ENCODE measurements at regions not wholly inside any gene's neighbourhood (a gene's known extent, or its start where the extent isn't known, plus 50 kb on each side); places are given as distances from the start of the nearest gene placed in this dataset.
A peak's percentile ranks its signal among the peaks of the same experiment; 100 is the strongest.

DNA sequence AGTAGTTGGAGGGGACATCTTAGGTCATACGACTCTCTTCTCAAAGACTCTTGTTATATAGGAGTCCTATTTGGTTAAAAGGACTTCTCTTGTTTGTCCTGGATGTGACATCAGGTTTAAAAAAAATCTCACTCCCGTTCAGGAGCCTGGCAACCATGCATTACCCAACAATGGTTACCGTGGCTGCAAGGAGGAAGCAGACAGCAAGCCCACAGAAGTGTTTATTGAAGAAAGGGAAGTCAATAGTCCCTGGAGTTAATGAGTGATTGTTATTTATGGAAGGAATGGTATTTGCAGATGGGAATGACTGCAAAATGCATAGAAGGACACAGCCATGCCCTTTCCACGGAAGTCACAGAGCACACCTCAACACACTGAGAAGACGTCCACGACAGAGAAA lies 75.9 kb upstream of the ENPP6 start:
- H3K9ac ChIP-seq (ENCODE audit: insufficient read depth in 1 of 2, low read length in 2 of 2) = no peak overlapping the region
- H3K27me3 ChIP-seq (ENCODE audit: control insufficient read depth in 3 of 3, insufficient read depth in 3 of 3, low read length in 2 of 3) = no peaks in the 10 kb centered on the region
- DNase-seq = peak in 2 of 3 donors; percentile 65 to 72
- no peaks in the 10 kb centered on the region for H3K9me3 ChIP-seq (ENCODE audit: control insufficient read depth in 4 of 4, insufficient read depth in 3 of 4, low read length in 3 of 4)
- H3K4me1 ChIP-seq (ENCODE audit: control insufficient read depth in 5 of 5, insufficient read depth in 5 of 5, low read length in 5 of 5) = peaks cover 0 to 6% (median 2%) of the 10 kb centered on the region in 5 donors
- WGBS, 2 donors = 26 to 30% methylated on average over 6 of the region's 6 CpGs
- TF ChIP-seq, protein P1, sequence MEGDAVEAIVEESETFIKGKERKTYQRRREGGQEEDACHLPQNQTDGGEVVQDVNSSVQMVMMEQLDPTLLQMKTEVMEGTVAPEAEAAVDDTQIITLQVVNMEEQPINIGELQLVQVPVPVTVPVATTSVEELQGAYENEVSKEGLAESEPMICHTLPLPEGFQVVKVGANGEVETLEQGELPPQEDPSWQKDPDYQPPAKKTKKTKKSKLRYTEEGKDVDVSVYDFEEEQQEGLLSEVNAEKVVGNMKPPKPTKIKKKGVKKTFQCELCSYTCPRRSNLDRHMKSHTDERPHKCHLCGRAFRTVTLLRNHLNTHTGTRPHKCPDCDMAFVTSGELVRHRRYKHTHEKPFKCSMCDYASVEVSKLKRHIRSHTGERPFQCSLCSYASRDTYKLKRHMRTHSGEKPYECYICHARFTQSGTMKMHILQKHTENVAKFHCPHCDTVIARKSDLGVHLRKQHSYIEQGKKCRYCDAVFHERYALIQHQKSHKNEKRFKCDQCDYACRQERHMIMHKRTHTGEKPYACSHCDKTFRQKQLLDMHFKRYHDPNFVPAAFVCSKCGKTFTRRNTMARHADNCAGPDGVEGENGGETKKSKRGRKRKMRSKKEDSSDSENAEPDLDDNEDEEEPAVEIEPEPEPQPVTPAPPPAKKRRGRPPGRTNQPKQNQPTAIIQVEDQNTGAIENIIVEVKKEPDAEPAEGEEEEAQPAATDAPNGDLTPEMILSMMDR (IDR thresholded peaks at IDR 0.05; ENCODE audit: control extremely low read depth, extremely low read depth) = no peak
- ATAC-seq (ENCODE audit: insufficient read depth, low FRiP score) = peak; percentile 6
- no peak overlapping the region for H3K27ac ChIP-seq (ENCODE audit: low read depth in 1 of 2, low read length in 1 of 2)
- no peak overlapping the region for H3K4me3 ChIP-seq
- no peaks in the 10 kb centered on the region for H3K36me3 ChIP-seq (ENCODE audit: control insufficient read depth in 4 of 4, insufficient read depth in 4 of 4, low read length in 4 of 4)

DNA sequence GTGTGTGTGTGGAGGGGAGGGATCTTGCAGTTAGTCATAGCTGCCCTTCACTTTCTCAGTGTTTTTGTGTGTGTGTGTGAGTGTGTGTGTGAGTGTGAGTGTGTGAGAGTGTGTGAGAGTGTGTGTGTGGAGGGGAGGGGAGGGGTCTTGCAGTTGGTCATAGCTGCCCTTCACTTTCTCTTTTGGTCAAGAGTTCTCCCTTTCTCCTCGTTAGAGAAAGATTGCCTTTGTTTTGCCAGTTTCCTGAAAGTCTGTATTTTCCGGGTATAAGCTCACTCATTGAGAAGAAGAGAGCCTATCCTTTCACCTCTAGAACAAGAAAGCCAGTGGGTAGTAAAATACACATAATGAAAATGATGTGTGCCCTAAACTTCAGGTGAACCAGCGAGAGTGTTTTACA lies 75.2 kb upstream of the ENPP6 start:
- H3K9ac ChIP-seq (ENCODE audit: insufficient read depth in 1 of 2, low read length in 2 of 2) = no peak overlapping the region
- H3K27me3 ChIP-seq (ENCODE audit: control insufficient read depth in 3 of 3, insufficient read depth in 3 of 3, low read length in 2 of 3) = no peaks in the 10 kb centered on the region
- peaks cover 0 to 6% (median 2%) of the 10 kb centered on the region in 5 donors for H3K4me1 ChIP-seq (ENCODE audit: control insufficient read depth in 5 of 5, insufficient read depth in 5 of 5, low read length in 5 of 5)
- 54 to 63% methylated on average over 3 of the region's 3 CpGs for WGBS, 2 donors
- no peaks in the 10 kb centered on the region for H3K36me3 ChIP-seq (ENCODE audit: control insufficient read depth in 4 of 4, insufficient read depth in 4 of 4, low read length in 4 of 4)
- peak overlapping the region in 1 of 2 donors; percentile 7 for H3K27ac ChIP-seq (ENCODE audit: low read depth in 1 of 2, low read length in 1 of 2)
- DNase-seq (no peak), ATAC-seq (ENCODE audit: insufficient read depth, low FRiP score) (no peak)
- H3K9me3 ChIP-seq (ENCODE audit: control insufficient read depth in 4 of 4, insufficient read depth in 3 of 4, low read length in 3 of 4) = no peaks in the 10 kb centered on the region
- TF ChIP-seq, protein P1 (IDR thresholded peaks at IDR 0.05; ENCODE audit: control extremely low read depth, extremely low read depth) = no peak
- no peak overlapping the region for H3K4me3 ChIP-seq

DNA sequence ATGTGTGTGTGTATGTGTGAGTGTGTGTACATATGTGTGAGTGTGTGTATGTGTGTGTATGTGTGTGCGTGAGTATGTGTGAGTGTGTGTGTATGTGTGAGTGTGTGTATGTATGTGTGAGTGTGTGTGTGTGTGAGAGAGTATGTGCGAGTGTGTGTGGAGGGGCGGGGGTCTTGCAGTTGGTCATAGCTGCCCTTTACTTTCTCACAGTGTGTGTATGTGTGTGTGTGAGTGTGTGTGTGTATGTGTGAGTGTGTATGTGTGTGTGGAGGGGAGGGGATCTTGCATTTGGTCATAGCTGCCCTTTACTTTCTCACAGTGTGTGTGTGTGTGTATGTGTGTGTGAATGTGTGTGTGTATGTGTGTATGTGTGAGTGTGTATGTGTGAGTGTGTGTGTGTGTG lies 74.8 kb upstream of the ENPP6 start:
- ATAC-seq (ENCODE audit: insufficient read depth, low FRiP score) (no peak), DNase-seq (no peak)
- Histone ChIP-seq H3K9me3 (ENCODE audit: control insufficient read depth in 4 of 4, insufficient read depth in 3 of 4, low read length in 3 of 4) (no peaks in the 10 kb centered on the region), H3K27me3 (ENCODE audit: control insufficient read depth in 3 of 3, insufficient read depth in 3 of 3, low read length in 2 of 3) (no peaks in the 10 kb centered on the region), H3K4me1 (ENCODE audit: control insufficient read depth in 5 of 5, insufficient read depth in 5 of 5, low read length in 5 of 5) (peaks cover 0 to 6% (median 2%) of the 10 kb centered on the region in 5 donors), H3K27ac (ENCODE audit: low read depth in 1 of 2, low read length in 1 of 2) (peak overlapping the region in 1 of 2 donors; percentile 7), H3K4me3 (no peak overlapping the region), H3K9ac (ENCODE audit: insufficient read depth in 1 of 2, low read length in 2 of 2) (no peak overlapping the region), H3K36me3 (ENCODE audit: control insufficient read depth in 4 of 4, insufficient read depth in 4 of 4, low read length in 4 of 4) (no peaks in the 10 kb centered on the region)
- 98 to 100% methylated on average over 3 of the region's 3 CpGs for WGBS, 2 donors
- TF ChIP-seq, protein P1 (IDR thresholded peaks at IDR 0.05; ENCODE audit: control extremely low read depth, extremely low read depth) = no peak

DNA sequence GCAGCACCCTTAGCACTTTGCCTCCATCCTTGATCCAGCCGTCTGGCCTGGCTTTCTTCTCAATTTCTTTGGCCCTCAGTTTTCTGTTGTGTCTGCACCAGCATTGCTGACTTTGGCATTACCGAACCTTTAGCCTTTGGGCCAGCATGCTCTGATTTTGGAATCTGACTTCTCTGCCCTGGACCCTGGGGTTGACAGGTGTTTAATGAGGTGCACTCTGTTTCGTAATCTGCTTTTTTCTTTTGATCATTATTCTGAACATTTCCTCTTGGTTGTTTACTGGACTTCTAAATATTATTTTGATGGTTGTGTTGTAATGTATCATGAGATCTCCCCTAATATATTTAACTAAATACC lies 71.5 kb upstream of the ENPP6 start:
- Histone ChIP-seq H3K27me3 (ENCODE audit: control insufficient read depth in 3 of 3, insufficient read depth in 3 of 3, low read length in 2 of 3) (no peaks in the 10 kb centered on the region), H3K27ac (ENCODE audit: low read depth in 1 of 2, low read length in 1 of 2) (peak overlapping the region in 1 of 2 donors; percentile 84), H3K4me1 (ENCODE audit: control insufficient read depth in 5 of 5, insufficient read depth in 5 of 5, low read length in 5 of 5) (peaks cover 0 to 6% (median 3%) of the 10 kb centered on the region in 5 donors), H3K9ac (ENCODE audit: insufficient read depth in 1 of 2, low read length in 2 of 2) (no peak overlapping the region), H3K4me3 (no peak overlapping the region), H3K9me3 (ENCODE audit: control insufficient read depth in 4 of 4, insufficient read depth in 3 of 4, low read length in 3 of 4) (no peaks in the 10 kb centered on the region), H3K36me3 (ENCODE audit: control insufficient read depth in 4 of 4, insufficient read depth in 4 of 4, low read length in 4 of 4) (no peaks in the 10 kb centered on the region)
- ATAC-seq (ENCODE audit: insufficient read depth, low FRiP score) (no peak), DNase-seq (no peak)
- TF ChIP-seq, protein P1 (IDR thresholded peaks at IDR 0.05; ENCODE audit: control extremely low read depth, extremely low read depth) = no peak
- WGBS, 2 donors = 84 to 86% methylated on average over 3 of the region's 3 CpGs
